H1 (cell line): ENCODE measurements at regions not wholly inside any gene's neighbourhood (a gene's known extent, or its start where the extent isn't known, plus 50 kb on each side); places are given as distances from the start of the nearest gene placed in this dataset.

Experiments
- CTCF ChIA-PET: fragments of 300-600 bp; sonication (Branson Sonifier 250); formaldehyde crosslinking; loops from one replicate; lab custom pipeline; 2021; ENCODE audit not compliant: partially characterized antibody; lab: Charles Lee
- POLR2A ChIA-PET: fragments of 300-600 bp; sonication (Branson Sonifier 250); formaldehyde crosslinking; loops from one replicate; lab custom pipeline; 2021; ENCODE audit warnings: inconsistent platforms; ENCODE audit not compliant: partially characterized antibody; lab: Charles Lee
- DNase-seq, 2 experiments: peaks; one replicate each; pipeline versions ENCODE4 v3.0.0 to v3.0.0-alpha.2; 2010 to 2022; ENCODE audit warnings: low spot score in 2 of 2, low read depth in 1 of 2, mixed read lengths in 1 of 2
- FAIRE-seq: peaks from 2 replicates; lab custom pipeline; 2011; peaks lifted over from hg19 to GRCh38; lab: Jason Lieb, UNC
- H2AFZ ChIP-seq: 2 replicates; pipeline ENCODE4 v1.8.1; 2012; ENCODE audit warnings: low read length, inconsistent platforms
- H2AK5ac ChIP-seq: 2 replicates; pipeline ENCODE4 v1.6.1; 2013; ENCODE audit warnings: low read depth, low read length
- H2BK120ac ChIP-seq: replicated peaks from 2 replicates; pipeline ENCODE3; 2013; ENCODE audit warnings: low read depth, low read length, inconsistent platforms
- H2BK12ac ChIP-seq: 2 replicates; pipeline ENCODE4 v1.6.1; 2013; ENCODE audit warnings: low read depth, low read length
- H2BK15ac ChIP-seq: 2 replicates; pipeline ENCODE4 v1.6.1; 2013; ENCODE audit warnings: low read length
- H2BK20ac ChIP-seq: 2 replicates; pipeline ENCODE4 v1.6.1; 2013; ENCODE audit warnings: low read length
- H2BK5ac ChIP-seq: 2 replicates; pipeline ENCODE4 v1.6.1; 2013; ENCODE audit warnings: low read depth, low read length
- H3K14ac ChIP-seq: 2 replicates; pipeline ENCODE4 v1.6.1; 2013; ENCODE audit warnings: inconsistent platforms; ENCODE audit not compliant: insufficient read length
- H3K18ac ChIP-seq: 2 replicates; pipeline ENCODE4 v1.6.1; 2013; ENCODE audit warnings: low read length; ENCODE audit errors: extremely low read depth
- H3K23ac ChIP-seq: 2 replicates; pipeline ENCODE4 v1.6.1; 2013; ENCODE audit warnings: inconsistent platforms; ENCODE audit not compliant: insufficient read length
- H3K23me2 ChIP-seq: 2 replicates; pipeline ENCODE4 v1.6.1; 2013; ENCODE audit warnings: low read depth, low read length
- H3K27ac ChIP-seq: 2 replicates; pipeline ENCODE4 v1.6.1; 2011; ENCODE audit warnings: low read depth, low read length, inconsistent platforms
- H3K27me3 ChIP-seq, 4 experiments: replicated peaks in 1 of 4; 1 replicate in 1 of 4; 2 replicates in 3 of 4; pipeline versions ENCODE4 v1.6.1 to v1.8.1; 2011 to 2013; ENCODE audit warnings: low read length in 3 of 4, mild to moderate bottlenecking in 3 of 4, inconsistent platforms in 2 of 4, mixed read lengths in 2 of 4, moderate library complexity in 1 of 4; ENCODE audit not compliant: control insufficient read depth in 3 of 4, insufficient read depth in 3 of 4; ENCODE audit errors: extremely low read depth in 1 of 4
- H3K36me3 ChIP-seq, 4 experiments: 2 replicates each; pipeline versions ENCODE4 v1.6.1 to v1.8.1; 2011 to 2013; ENCODE audit warnings: mild to moderate bottlenecking in 4 of 4, low read length in 3 of 4, moderate library complexity in 2 of 4, control low read depth in 1 of 4, inconsistent platforms in 1 of 4; ENCODE audit not compliant: insufficient read depth in 4 of 4, control insufficient read depth in 2 of 4
- H3K4ac ChIP-seq: replicated peaks from 2 replicates; pipeline ENCODE3; 2013; ENCODE audit warnings: low read length, low read depth, mixed read lengths, inconsistent platforms; ENCODE audit not compliant: insufficient read length
- H3K4me1 ChIP-seq, 4 experiments: replicated peaks in 1 of 4; 1 replicate in 1 of 4; 2 replicates in 3 of 4; pipeline versions ENCODE4 v1.6.1 to v1.8.1; 2011 to 2013; ENCODE audit warnings: low read length in 3 of 4, inconsistent platforms in 2 of 4, mixed read lengths in 1 of 4; ENCODE audit not compliant: insufficient read depth in 4 of 4, control insufficient read depth in 3 of 4
- H3K4me2 ChIP-seq, 2 experiments: 2 replicates each; pipeline versions ENCODE4 v1.6.1 to v1.8.1; 2011 to 2013; ENCODE audit warnings: low read depth in 2 of 2, low read length in 2 of 2, control low read depth in 1 of 2, inconsistent platforms in 1 of 2, mild to moderate bottlenecking in 1 of 2; ENCODE audit not compliant: insufficient read depth in 1 of 2
- H3K4me3 ChIP-seq, 4 experiments: fragments of 200-600, 300-600 bp in 1 of 4; sonication (generic), shearing (Covaris generic), sonication (Bioruptor Twin) in 1 of 4; 2 replicates each; pipeline versions ENCODE4 v1.5.1 to v1.8.1; 2011 to 2016; ENCODE audit warnings: low read length in 4 of 4, low read depth in 3 of 4, control low read depth in 2 of 4, inconsistent platforms in 2 of 4, mild to moderate bottlenecking in 2 of 4, mixed read lengths in 1 of 4, moderate library complexity in 1 of 4; ENCODE audit not compliant: insufficient read depth in 2 of 4; ENCODE audit errors: extremely low read depth in 1 of 4
- H3K56ac ChIP-seq: replicated peaks from 2 replicates; pipeline ENCODE3; 2013; ENCODE audit warnings: low read depth, mild to moderate bottlenecking, mixed read lengths, low read length, inconsistent platforms; ENCODE audit not compliant: insufficient read length
- H3K79me1 ChIP-seq: 2 replicates; pipeline ENCODE4 v1.6.1; 2013; ENCODE audit warnings: low read depth, low read length, control low read depth
- H3K79me2 ChIP-seq, 2 experiments: 2 replicates each; pipeline versions ENCODE4 v1.6.1 to v1.8.1; 2012 to 2013; ENCODE audit warnings: low read length in 2 of 2, mild to moderate bottlenecking in 2 of 2, inconsistent platforms in 1 of 2; ENCODE audit not compliant: insufficient read depth in 2 of 2, control insufficient read depth in 1 of 2
- H3K9ac ChIP-seq, 4 experiments: replicated peaks in 1 of 4; 1 replicate in 1 of 4; 2 replicates in 3 of 4; pipeline versions ENCODE4 v1.6.1 to v1.8.1; 2011 to 2013; ENCODE audit warnings: low read depth in 3 of 4, low read length in 3 of 4, control low read depth in 2 of 4, mild to moderate bottlenecking in 2 of 4, moderate library complexity in 2 of 4, inconsistent platforms in 1 of 4; ENCODE audit errors: extremely low read depth in 1 of 4
- H3K9me3 ChIP-seq, 2 experiments: 2 replicates each; pipeline versions ENCODE4 v1.6.1 to v1.8.1; 2012 to 2013; ENCODE audit warnings: mild to moderate bottlenecking in 2 of 2, moderate library complexity in 2 of 2, control low read depth in 1 of 2, inconsistent platforms in 1 of 2, low read depth in 1 of 2, low read length in 1 of 2, mixed read lengths in 1 of 2; ENCODE audit not compliant: insufficient read depth in 2 of 2
- H4K20me1 ChIP-seq, 2 experiments: replicated peaks in 1 of 2; 2 replicates each; pipeline versions ENCODE3 to v1.8.1; 2011 to 2013; ENCODE audit warnings: inconsistent platforms in 2 of 2, low read length in 2 of 2, mild to moderate bottlenecking in 1 of 2; ENCODE audit not compliant: insufficient read depth in 2 of 2, control insufficient read depth in 1 of 2
- H4K5ac ChIP-seq: 2 replicates; pipeline ENCODE4 v1.6.1; 2013; ENCODE audit warnings: low read length, low read depth, mixed read lengths, inconsistent platforms; ENCODE audit not compliant: insufficient read length
- H4K8ac ChIP-seq: 2 replicates; pipeline ENCODE4 v1.8.0; 2013; ENCODE audit warnings: mild to moderate bottlenecking, moderate library complexity, low read length, inconsistent platforms; ENCODE audit not compliant: insufficient read depth; ENCODE audit errors: extremely low read depth
- H4K91ac ChIP-seq: replicated peaks from 2 replicates; pipeline ENCODE3; 2013; ENCODE audit warnings: low read length, mixed read lengths, inconsistent platforms; ENCODE audit not compliant: insufficient read length
- EP300 ChIP-seq, 2 experiments: IDR thresholded peaks; 1 replicate in 1 of 2; 2 replicates in 1 of 2; pipeline ENCODE4 v1.6.1; 2011 to 2012; ENCODE audit warnings: low read depth in 2 of 2, low read length in 2 of 2, mild to moderate bottlenecking in 2 of 2, borderline replicate concordance in 1 of 2, inconsistent platforms in 1 of 2, moderate library complexity in 1 of 2
- GABPA ChIP-seq: IDR thresholded peaks from 2 replicates; pipeline ENCODE4 v1.6.1; 2011; ENCODE audit warnings: mild to moderate bottlenecking, low read length, moderate library complexity, borderline replicate concordance; ENCODE audit not compliant: insufficient read depth
- GTF2F1 ChIP-seq: IDR thresholded peaks from 2 replicates; pipeline ENCODE4 v1.6.1; 2012; ENCODE audit warnings: low read depth, low read length, improper control_type of control experiment, borderline replicate concordance
- JUN ChIP-seq: IDR thresholded peaks from 2 replicates; pipeline ENCODE4 v1.6.1; 2011; ENCODE audit warnings: low read depth, mild to moderate bottlenecking, improper control_type of control experiment, low read length
- KDM1A ChIP-seq: fragments of 200-600, 300-600 bp; sonication (generic); IDR thresholded peaks from 2 replicates; pipeline ENCODE4 v1.7.1; 2016; ENCODE audit warnings: mild to moderate bottlenecking, low read length, borderline replicate concordance
- KDM4A ChIP-seq: IDR thresholded peaks from one replicate; pipeline ENCODE4 v1.7.1; 2012; ENCODE audit warnings: low read depth, mild to moderate bottlenecking, moderate library complexity, low read length, inconsistent platforms; ENCODE audit not compliant: severe bottlenecking
- NANOG ChIP-seq: IDR thresholded peaks from 2 replicates; pipeline ENCODE4 v1.6.1; 2011; ENCODE audit warnings: low read length, low read depth, mild to moderate bottlenecking, inconsistent platforms; ENCODE audit not compliant: insufficient read depth, poor library complexity, severe bottlenecking
- RAD21 ChIP-seq, 2 experiments: IDR thresholded peaks in 1 of 2; conservative IDR thresholded peaks in 1 of 2; 2 replicates each; pipeline ENCODE4 v1.6.1; 2011; ENCODE audit warnings: low read depth in 2 of 2, low read length in 2 of 2, improper control_type of control experiment in 1 of 2, inconsistent platforms in 1 of 2, mild to moderate bottlenecking in 1 of 2, moderate library complexity in 1 of 2
- TAF1 ChIP-seq: IDR thresholded peaks from 2 replicates; pipeline ENCODE4 v1.6.1; 2011; ENCODE audit warnings: mild to moderate bottlenecking, low read depth, low read length
- WGBS, 2 experiments: shearing (Covaris generic) in 1 of 2; methylation state at CpG; one replicate each; pipeline versions ENCODE4 v1.1.6 to v1.1.7; 2013 to 2015; ENCODE audit warnings: low lambda C conversion rate in 2 of 2, mixed read lengths in 2 of 2, inconsistent platforms in 1 of 2, low coverage in 1 of 2, missing lambda C conversion rate in 1 of 2; ENCODE audit not compliant: insufficient replicate concordance in 2 of 2, insufficient coverage in 1 of 2, insufficient read length in 1 of 2; ENCODE audit errors: extremely low coverage in 1 of 2, missing lambda C conversion rate in 1 of 2; 5-methylcytosine and 5-hydroxymethylcytosine counted together
- TF ChIP-seq, protein P1 (sequence below): IDR thresholded peaks from 2 replicates; pipeline ENCODE4 v1.6.1; 2012; ENCODE audit warnings: inconsistent platforms
- TF ChIP-seq, protein P2 (sequence below): IDR thresholded peaks from 2 replicates; pipeline ENCODE4 v1.6.1; 2012; ENCODE audit warnings: low read length, inconsistent platforms

DNA sequence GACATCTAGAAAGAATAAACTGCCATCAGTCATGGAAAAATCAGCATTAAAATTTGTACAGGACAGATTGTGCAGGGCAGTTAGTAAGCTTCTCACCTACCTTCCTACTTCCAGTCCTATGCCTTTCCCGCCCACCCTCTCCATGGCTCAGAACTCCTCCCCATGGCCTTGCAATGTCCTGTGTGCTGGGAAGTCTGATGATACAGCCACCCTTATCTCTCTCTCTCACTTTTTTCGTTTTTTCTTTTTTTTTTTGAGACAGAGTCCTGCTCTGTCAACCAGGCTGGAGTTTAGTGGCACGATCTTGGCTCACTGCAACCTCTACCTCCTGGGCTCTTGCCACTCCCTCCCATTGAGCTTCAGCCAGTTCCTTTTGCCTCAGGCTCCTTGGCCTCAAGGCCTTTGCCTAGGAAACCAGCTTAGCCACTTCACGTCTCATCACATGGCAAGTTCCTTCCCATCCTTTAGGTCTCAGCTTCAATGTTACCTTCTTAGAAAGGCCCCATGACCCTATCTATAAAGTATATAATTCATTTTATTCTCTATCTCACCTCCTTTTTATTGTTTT, 259.7 kb downstream of the NKX6-1 start:
- no peak overlapping the region for H3K23ac ChIP-seq
- no peaks in the 10 kb centered on the region for H3K36me3 ChIP-seq
- no peak overlapping the region for H3K9ac ChIP-seq
- no peak overlapping the region; the same call in 1 of the 2 replicates for H2BK20ac ChIP-seq
- H3K4me1 ChIP-seq, result no peaks in the 10 kb centered on the region
- H3K23me2 ChIP-seq, result no peaks in the 10 kb centered on the region
- no peak overlapping the region for H4K91ac ChIP-seq
- no peaks in the 10 kb centered on the region for H3K79me2 ChIP-seq
- H3K4me3 ChIP-seq, result no peak overlapping the region
- no peak overlapping the region for H3K4ac ChIP-seq
- no peaks in the 10 kb centered on the region for H4K20me1 ChIP-seq
- no peak overlapping the region for H2AFZ ChIP-seq
- no peak overlapping the region for H2BK120ac ChIP-seq
- no peak overlapping the region for H4K5ac ChIP-seq
- no peak overlapping the region for H2BK5ac ChIP-seq
- no peak for DNase-seq
- no peaks in the 10 kb centered on the region for H3K79me1 ChIP-seq
- H2BK12ac ChIP-seq, result no peak overlapping the region
- POLR2A ChIA-PET, result no interaction called here
- no peaks in the 10 kb centered on the region for H3K27me3 ChIP-seq
- WGBS, 2 experiments, result 79% methylated on average over 4 of the region's 4 CpGs; no CpG with 5 or more reads in 1 of the 2 experiments
- no peak overlapping the region for H3K27ac ChIP-seq
- H2BK15ac ChIP-seq, result no peak overlapping the region
- no peak overlapping the region for H2AK5ac ChIP-seq
- CTCF ChIA-PET, result interaction anchor here (0.6 to 1.4 kb wide), 4 partner anchors 13 to 251 kb away, joined by 3 read pairs; no protein-coding TSS in a partner anchor
- FAIRE-seq, result no peak
- H3K14ac ChIP-seq, result no peak overlapping the region
- H3K56ac ChIP-seq, result no peak overlapping the region
- H3K4me2 ChIP-seq, result no peak overlapping the region
- no peak overlapping the region for H3K18ac ChIP-seq
- no peaks in the 10 kb centered on the region for H3K9me3 ChIP-seq
- H4K8ac ChIP-seq, result no peak overlapping the region
- TF ChIP-seq GABPA (no peak), JUN (no peak), RAD21 (IDR thresholded peaks at IDR 0.05 in 1 of 2, conservative IDR thresholded peaks at IDR 0.05 in 1 of 2; ENCODE audit: low read depth in 2 of 2, low read length in 2 of 2) (no peak), NANOG (no peak), KDM4A (no peak), GTF2F1 (no peak), EP300 (IDR thresholded peaks at IDR 0.05; ENCODE audit: borderline replicate concordance in 1 of 2, low read depth in 2 of 2, low read length in 2 of 2) (no peak), KDM1A (no peak), TAF1 (no peak)
- TF ChIP-seq, protein P1, sequence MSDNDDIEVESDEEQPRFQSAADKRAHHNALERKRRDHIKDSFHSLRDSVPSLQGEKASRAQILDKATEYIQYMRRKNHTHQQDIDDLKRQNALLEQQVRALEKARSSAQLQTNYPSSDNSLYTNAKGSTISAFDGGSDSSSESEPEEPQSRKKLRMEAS, result no peak
- TF ChIP-seq, protein P2, sequence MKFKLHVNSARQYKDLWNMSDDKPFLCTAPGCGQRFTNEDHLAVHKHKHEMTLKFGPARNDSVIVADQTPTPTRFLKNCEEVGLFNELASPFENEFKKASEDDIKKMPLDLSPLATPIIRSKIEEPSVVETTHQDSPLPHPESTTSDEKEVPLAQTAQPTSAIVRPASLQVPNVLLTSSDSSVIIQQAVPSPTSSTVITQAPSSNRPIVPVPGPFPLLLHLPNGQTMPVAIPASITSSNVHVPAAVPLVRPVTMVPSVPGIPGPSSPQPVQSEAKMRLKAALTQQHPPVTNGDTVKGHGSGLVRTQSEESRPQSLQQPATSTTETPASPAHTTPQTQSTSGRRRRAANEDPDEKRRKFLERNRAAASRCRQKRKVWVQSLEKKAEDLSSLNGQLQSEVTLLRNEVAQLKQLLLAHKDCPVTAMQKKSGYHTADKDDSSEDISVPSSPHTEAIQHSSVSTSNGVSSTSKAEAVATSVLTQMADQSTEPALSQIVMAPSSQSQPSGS, result no peak
